GM12872 (cell line): ENCODE measurements at regions not wholly inside any gene's neighbourhood (a gene's known extent, or its start where the extent isn't known, plus 50 kb on each side); places are given as distances from the start of the nearest gene placed in this dataset.

ENCODE experiments used
- CTCF ChIP-seq: IDR thresholded peaks from 3 replicates; pipeline ENCODE4 v1.5.1; 2011; ENCODE audit warnings: low read depth, mild to moderate bottlenecking, low read length, moderate library complexity; ENCODE audit not compliant: insufficient read depth

- TF ChIP-seq CTCF = no peak
Observed at GRCh38 chr2:193581807-193582206, 1387.1 kb upstream of the TMEFF2 start.

GRCh38 chr2:193580176-193580950, 1385.6 kb upstream of the TMEFF2 start:
- TF ChIP-seq CTCF = no peak

GRCh38 chr2:193566886-193567285, 1372.2 kb upstream of the TMEFF2 start:
- TF ChIP-seq CTCF = no peak

GRCh38 chr2:193566276-193566675, 1371.5 kb upstream of the TMEFF2 start:
- no peak for TF ChIP-seq CTCF

GRCh38 chr2:193562031-193562430, 1367.3 kb upstream of the TMEFF2 start:
- no peak for TF ChIP-seq CTCF

- no peak for TF ChIP-seq CTCF
Observed at GRCh38 chr2:193561054-193561453, 1366.3 kb upstream of the TMEFF2 start.

- no peak for TF ChIP-seq CTCF
Observed at GRCh38 chr2:193556766-193557470, 1362.2 kb upstream of the TMEFF2 start.
